ENCODE measurements at regions not wholly inside any gene's neighbourhood (a gene's known extent, or its start where the extent isn't known, plus 50 kb on each side); places are given as distances from the start of the nearest gene placed in this dataset.

DNA sequence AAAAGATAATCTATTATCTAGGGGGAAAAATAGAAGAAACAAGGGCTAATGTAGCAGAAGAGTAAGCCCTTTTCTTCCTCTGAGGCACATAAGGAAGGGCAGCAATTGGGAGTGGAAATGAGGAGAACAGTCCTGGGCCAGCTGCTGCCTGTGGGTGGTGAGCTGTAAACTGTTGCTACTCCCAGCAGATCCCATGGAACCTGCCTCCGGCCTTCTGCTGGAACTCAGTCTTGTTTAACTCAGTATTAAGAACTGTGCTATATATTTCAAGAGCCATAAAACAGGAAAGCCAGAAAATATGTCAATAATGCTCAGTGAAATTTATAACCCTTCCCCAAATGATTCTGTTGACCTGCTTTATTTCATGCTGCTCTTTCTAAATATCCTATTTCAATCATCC lies 464.2 kb downstream of the COL12A1 start:
- TF ChIP-seq, protein P1, sequence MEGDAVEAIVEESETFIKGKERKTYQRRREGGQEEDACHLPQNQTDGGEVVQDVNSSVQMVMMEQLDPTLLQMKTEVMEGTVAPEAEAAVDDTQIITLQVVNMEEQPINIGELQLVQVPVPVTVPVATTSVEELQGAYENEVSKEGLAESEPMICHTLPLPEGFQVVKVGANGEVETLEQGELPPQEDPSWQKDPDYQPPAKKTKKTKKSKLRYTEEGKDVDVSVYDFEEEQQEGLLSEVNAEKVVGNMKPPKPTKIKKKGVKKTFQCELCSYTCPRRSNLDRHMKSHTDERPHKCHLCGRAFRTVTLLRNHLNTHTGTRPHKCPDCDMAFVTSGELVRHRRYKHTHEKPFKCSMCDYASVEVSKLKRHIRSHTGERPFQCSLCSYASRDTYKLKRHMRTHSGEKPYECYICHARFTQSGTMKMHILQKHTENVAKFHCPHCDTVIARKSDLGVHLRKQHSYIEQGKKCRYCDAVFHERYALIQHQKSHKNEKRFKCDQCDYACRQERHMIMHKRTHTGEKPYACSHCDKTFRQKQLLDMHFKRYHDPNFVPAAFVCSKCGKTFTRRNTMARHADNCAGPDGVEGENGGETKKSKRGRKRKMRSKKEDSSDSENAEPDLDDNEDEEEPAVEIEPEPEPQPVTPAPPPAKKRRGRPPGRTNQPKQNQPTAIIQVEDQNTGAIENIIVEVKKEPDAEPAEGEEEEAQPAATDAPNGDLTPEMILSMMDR (IDR thresholded peaks at IDR 0.05) = no peak
- no peak for TF ChIP-seq EZH2 (IDR thresholded peaks at IDR 0.05; ENCODE audit: borderline replicate concordance, insufficient read depth, low read depth, low read length, poor library complexity, severe bottlenecking)
